ENCODE measurements at regions not wholly inside any gene's neighbourhood (a gene's known extent, or its start where the extent isn't known, plus 50 kb on each side); places are given as distances from the start of the nearest gene placed in this dataset.

DNA sequence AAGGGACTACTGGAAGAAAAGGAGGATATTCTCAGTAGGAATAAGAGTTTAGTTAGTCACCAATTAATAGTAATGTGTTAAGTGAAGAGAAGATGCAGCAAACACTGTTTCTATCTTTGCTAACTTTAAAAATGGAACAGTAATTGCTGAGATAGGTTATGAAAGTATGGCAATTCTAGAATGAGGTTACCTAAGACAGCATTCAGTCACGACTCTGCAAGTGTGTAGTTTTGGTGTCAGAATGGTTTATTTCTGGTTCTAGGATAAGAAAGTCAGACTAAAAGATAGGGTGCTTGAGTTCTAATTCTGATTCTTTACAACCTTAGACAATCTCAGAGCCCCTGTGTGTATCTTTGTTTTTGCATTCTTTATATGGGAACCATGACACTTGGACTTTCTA is 138.1 kb downstream of the POU4F1 start:
- TF ChIP-seq CTCF (conservative IDR thresholded peaks at IDR 0.05; ENCODE audit: low read depth, low read length) (no peak), EZH2 (IDR thresholded peaks at IDR 0.05; ENCODE audit: borderline replicate concordance, low read depth, low read length, poor library complexity, severe bottlenecking) (no peak)
- Histone ChIP-seq H3K9me3 (ENCODE audit: low read depth, low read length, poor library complexity, severe bottlenecking) (no peaks in the 10 kb centered on the region), H3K4me3 (ENCODE audit: low read depth, low read length, poor library complexity, severe bottlenecking) (no peak overlapping the region), H3K27me3 (replicated peaks; ENCODE audit: insufficient read depth, low read depth, low read length, poor library complexity) (peaks cover 4% of the 10 kb centered on the region), H3K36me3 (ENCODE audit: insufficient read depth, low read length, poor library complexity, severe bottlenecking) (no peaks in the 10 kb centered on the region), H3K27ac (ENCODE audit: low read depth, low read length, poor library complexity, severe bottlenecking) (no peak overlapping the region), H3K4me1 (ENCODE audit: insufficient read depth, low read length, poor library complexity, severe bottlenecking) (no peaks in the 10 kb centered on the region)
- POLR2A ChIA-PET (ENCODE audit: low non-redundant PET), result no interaction called here
- CTCF ChIA-PET, result no interaction called here
- no peak for DNase-seq (ENCODE audit: low spot score)
- intact Hi-C loops (cut with micrococcal nuclease; ENCODE audit: unreplicated experiment), result no loop called here
- no TSS peak for BruUV-seq (replicated peaks)

- intact Hi-C loops (cut with micrococcal nuclease; ENCODE audit: unreplicated experiment), result no loop called here
- H3K27ac ChIP-seq (ENCODE audit: low read depth, low read length, poor library complexity, severe bottlenecking), result no peak overlapping the region
- H3K27me3 ChIP-seq (replicated peaks; ENCODE audit: insufficient read depth, low read depth, low read length, poor library complexity), result no peaks in the 10 kb centered on the region
- no peak for DNase-seq (ENCODE audit: low spot score)
- H3K9me3 ChIP-seq (ENCODE audit: low read depth, low read length, poor library complexity, severe bottlenecking), result no peaks in the 10 kb centered on the region
- H3K36me3 ChIP-seq (ENCODE audit: insufficient read depth, low read length, poor library complexity, severe bottlenecking), result no peaks in the 10 kb centered on the region
- no peak for TF ChIP-seq EZH2 (IDR thresholded peaks at IDR 0.05; ENCODE audit: borderline replicate concordance, low read depth, low read length, poor library complexity, severe bottlenecking)
- no peak for TF ChIP-seq CTCF (conservative IDR thresholded peaks at IDR 0.05; ENCODE audit: low read depth, low read length)
- ChIA-PET CTCF (no interaction called here), POLR2A (ENCODE audit: low non-redundant PET) (no interaction called here)
- H3K4me1 ChIP-seq (ENCODE audit: insufficient read depth, low read length, poor library complexity, severe bottlenecking), result no peaks in the 10 kb centered on the region
- no TSS peak for BruUV-seq (replicated peaks)
- no peak overlapping the region for H3K4me3 ChIP-seq (ENCODE audit: low read depth, low read length, poor library complexity, severe bottlenecking)
Measured at GRCh38 chr13:78460176-78460575, 143.2 kb downstream of the POU4F1 start.

GRCh38 chr13:78443839-78444238 is 159.5 kb downstream of the POU4F1 start:
- H3K27ac ChIP-seq (ENCODE audit: low read depth, low read length, poor library complexity, severe bottlenecking), result no peak overlapping the region
- POLR2A ChIA-PET (ENCODE audit: low non-redundant PET), result no interaction called here
- intact Hi-C loops (cut with micrococcal nuclease; ENCODE audit: unreplicated experiment), result no loop called here
- H3K4me1 ChIP-seq (ENCODE audit: insufficient read depth, low read length, poor library complexity, severe bottlenecking), result no peaks in the 10 kb centered on the region
- no TSS peak for BruUV-seq (replicated peaks)
- no peak for DNase-seq (ENCODE audit: low spot score)
- TF ChIP-seq CTCF (conservative IDR thresholded peaks at IDR 0.05; ENCODE audit: low read depth, low read length) (no peak), EZH2 (IDR thresholded peaks at IDR 0.05; ENCODE audit: borderline replicate concordance, low read depth, low read length, poor library complexity, severe bottlenecking) (no peak)
- H3K9me3 ChIP-seq (ENCODE audit: low read depth, low read length, poor library complexity, severe bottlenecking), result no peaks in the 10 kb centered on the region
- no peaks in the 10 kb centered on the region for H3K36me3 ChIP-seq (ENCODE audit: insufficient read depth, low read length, poor library complexity, severe bottlenecking)
- no peaks in the 10 kb centered on the region for H3K27me3 ChIP-seq (replicated peaks; ENCODE audit: insufficient read depth, low read depth, low read length, poor library complexity)
- CTCF ChIA-PET, result no interaction called here
- no peak overlapping the region for H3K4me3 ChIP-seq (ENCODE audit: low read depth, low read length, poor library complexity, severe bottlenecking)
